IMR-90 (cell line): ENCODE measurements at regions not wholly inside any gene's neighbourhood (a gene's known extent, or its start where the extent isn't known, plus 50 kb on each side); places are given as distances from the start of the nearest gene placed in this dataset.

Experiments
- ATAC-seq: fragments of 200-7000 bp; cut with Tn5 transposase; 2 replicates; pipeline ENCODE4 v1.9.1; 2020; ENCODE audit warnings: low read depth, mild to moderate bottlenecking, moderate library complexity
- BruUV-seq: library from RNA; stranded (reverse); fragments of 400-500 nt; replicated peaks from 2 replicates; lab custom pipeline; 2021; lab: Mats Ljungman, UMichigan
- CTCF ChIA-PET: fragments of 300-600 bp; formaldehyde crosslinking; extraction: SDS; loops from one replicate; lab custom pipeline; 2021; ENCODE audit warnings: antibody characterized with exemption; lab: Yijun Ruan, JAX
- POLR2A ChIA-PET: fragments of 300-600 bp; sonication (Branson Sonifier 250); formaldehyde crosslinking; loops from one replicate; lab custom pipeline; 2022; ENCODE audit warnings: antibody characterized with exemption; ENCODE audit not compliant: unreplicated experiment; lab: Charles Lee
- DNase-seq: peaks from one replicate; pipeline ENCODE4 v3.0.0; 2013
- H2AFZ ChIP-seq: replicated peaks from 2 replicates; pipeline ENCODE3; 2013; ENCODE audit warnings: low read length, mild to moderate bottlenecking; ENCODE audit not compliant: poor library complexity
- H2AK5ac ChIP-seq: 2 replicates; pipeline ENCODE4 v1.6.1; 2013; ENCODE audit warnings: low read depth, low read length, inconsistent platforms
- H2AK9ac ChIP-seq: replicated peaks from 2 replicates; pipeline ENCODE3; 2013; ENCODE audit warnings: mild to moderate bottlenecking, low read depth, low read length, moderate library complexity; ENCODE audit not compliant: poor library complexity
- H2BK120ac ChIP-seq: 2 replicates; pipeline ENCODE4 v1.6.1; 2013; ENCODE audit warnings: low read depth, low read length, inconsistent platforms
- H2BK15ac ChIP-seq: 3 replicates; pipeline ENCODE4 v1.6.1; 2013; ENCODE audit warnings: low read depth, low read length, inconsistent platforms
- H2BK20ac ChIP-seq: 2 replicates; pipeline ENCODE4 v1.6.1; 2013; ENCODE audit warnings: low read depth, mild to moderate bottlenecking, inconsistent platforms, low read length, moderate library complexity
- H2BK5ac ChIP-seq: 2 replicates; pipeline ENCODE4 v1.6.1; 2013; ENCODE audit warnings: mild to moderate bottlenecking, low read depth, low read length, inconsistent platforms; ENCODE audit not compliant: poor library complexity, severe bottlenecking
- H3K14ac ChIP-seq: replicated peaks from 2 replicates; pipeline ENCODE4 v1.6.1; 2013; ENCODE audit warnings: low read depth, low read length, inconsistent platforms
- H3K18ac ChIP-seq: 2 replicates; pipeline ENCODE4 v1.6.1; 2013; ENCODE audit warnings: low read depth, low read length, control low read depth
- H3K23ac ChIP-seq: 2 replicates; pipeline ENCODE4 v1.6.1; 2013; ENCODE audit warnings: low read depth, low read length, inconsistent platforms
- H3K27ac ChIP-seq: 2 replicates; pipeline ENCODE4 v1.5.1; 2013; ENCODE audit warnings: mild to moderate bottlenecking, control low read depth, low read length; ENCODE audit not compliant: insufficient read depth
- H3K27me3 ChIP-seq: 2 replicates; pipeline ENCODE4 v1.6.1; 2013; ENCODE audit warnings: low read length; ENCODE audit not compliant: control insufficient read depth, insufficient read depth
- H3K36me3 ChIP-seq: 2 replicates; pipeline ENCODE4 v1.6.1; 2013; ENCODE audit warnings: low read length, mixed read lengths; ENCODE audit not compliant: control insufficient read depth, insufficient read depth
- H3K4ac ChIP-seq: 2 replicates; pipeline ENCODE4 v1.6.1; 2013; ENCODE audit warnings: low read depth, low read length, inconsistent platforms
- H3K4me1 ChIP-seq: 2 replicates; pipeline ENCODE4 v1.6.1; 2013; ENCODE audit warnings: low read length, mixed read lengths; ENCODE audit not compliant: control insufficient read depth, insufficient read depth
- H3K4me2 ChIP-seq: 2 replicates; pipeline ENCODE4 v1.6.1; 2013; ENCODE audit warnings: low read depth, mild to moderate bottlenecking, control low read depth, low read length, moderate library complexity
- H3K4me3 ChIP-seq: 2 replicates; pipeline ENCODE4 v1.5.1; 2013; ENCODE audit warnings: low read depth, mild to moderate bottlenecking, control low read depth, low read length, moderate library complexity; ENCODE audit not compliant: insufficient read depth
- H3K56ac ChIP-seq: 2 replicates; pipeline ENCODE4 v1.6.1; 2013; ENCODE audit warnings: low read length, inconsistent platforms; ENCODE audit not compliant: insufficient read depth; ENCODE audit errors: extremely low read depth
- H3K79me1 ChIP-seq, 2 experiments: 2 replicates each; pipeline ENCODE4 v1.6.1; 2013; ENCODE audit warnings: low read length in 2 of 2, inconsistent platforms in 1 of 2, low read depth in 1 of 2
- H3K9ac ChIP-seq: 2 replicates; pipeline ENCODE4 v1.6.1; 2013; ENCODE audit warnings: low read depth, low read length, control low read depth
- H3K9me1 ChIP-seq: 2 replicates; pipeline ENCODE4 v1.6.1; 2013; ENCODE audit warnings: low read length, inconsistent platforms; ENCODE audit not compliant: insufficient read depth
- H3K9me3 ChIP-seq: 2 replicates; pipeline ENCODE4 v1.6.1; 2013; ENCODE audit warnings: low read length; ENCODE audit not compliant: control insufficient read depth, insufficient read depth
- H4K20me1 ChIP-seq: 2 replicates; pipeline ENCODE4 v1.6.1; 2013; ENCODE audit warnings: low read length, inconsistent platforms; ENCODE audit not compliant: insufficient read depth
- H4K5ac ChIP-seq: 2 replicates; pipeline ENCODE4 v1.6.1; 2013; ENCODE audit warnings: mild to moderate bottlenecking, low read depth, low read length, control low read depth
- H4K8ac ChIP-seq, 2 experiments: 2 replicates each; pipeline ENCODE4 v1.6.1; 2013; ENCODE audit warnings: low read depth in 2 of 2, low read length in 2 of 2, control low read depth in 1 of 2, inconsistent platforms in 1 of 2
- H4K91ac ChIP-seq: 2 replicates; pipeline ENCODE4 v1.6.1; 2013; ENCODE audit warnings: low read depth, low read length, inconsistent platforms; ENCODE audit not compliant: insufficient read depth
- BHLHE40 ChIP-seq: fragments of 150-350 bp; IDR thresholded peaks from 2 replicates; pipeline ENCODE4 v1.6.1; 2016; ENCODE audit warnings: mild to moderate bottlenecking, low read depth, low read length
- CEBPB ChIP-seq: IDR thresholded peaks from 2 replicates; pipeline ENCODE4 v1.6.1; 2012; ENCODE audit warnings: low read depth, low read length, improper control_type of control experiment
- CHD1 ChIP-seq: IDR thresholded peaks from 2 replicates; pipeline ENCODE4 v1.6.1; 2012; ENCODE audit warnings: low read depth, low read length, improper control_type of control experiment
- ELK1 ChIP-seq: fragments of 150-350 bp; IDR thresholded peaks from 2 replicates; pipeline ENCODE4 v1.6.1; 2016; ENCODE audit warnings: low read depth, mild to moderate bottlenecking, low read length, moderate library complexity, borderline replicate concordance
- MXI1 ChIP-seq: IDR thresholded peaks from 2 replicates; pipeline ENCODE4 v1.6.1; 2012; ENCODE audit warnings: low read depth, mild to moderate bottlenecking, low read length, moderate library complexity, borderline replicate concordance
- POLR2A ChIP-seq: IDR thresholded peaks from 2 replicates; pipeline ENCODE4 v1.6.1; 2012; ENCODE audit warnings: mild to moderate bottlenecking, low read depth, low read length
- RAD21 ChIP-seq: IDR thresholded peaks from 2 replicates; pipeline ENCODE4 v1.6.1; 2012; ENCODE audit warnings: low read length, improper control_type of control experiment
- RCOR1 ChIP-seq: IDR thresholded peaks from 2 replicates; pipeline ENCODE4 v1.6.1; 2012; ENCODE audit warnings: mild to moderate bottlenecking, low read length, improper control_type of control experiment; ENCODE audit not compliant: insufficient replicate concordance
- SMC3 ChIP-seq: fragments of 150-350 bp; IDR thresholded peaks from 2 replicates; pipeline ENCODE4 v1.6.1; 2016; ENCODE audit warnings: low read depth, mild to moderate bottlenecking, antibody characterized with exemption, low read length, moderate library complexity
- USF2 ChIP-seq: fragments of 150-350 bp; IDR thresholded peaks from 2 replicates; pipeline ENCODE4 v1.6.1; 2017; ENCODE audit warnings: mild to moderate bottlenecking, antibody characterized with exemption, low read length, low read depth
- WGBS, 2 experiments: methylation state at CpG; one replicate each; pipeline versions ENCODE4 v1.1.5 to v1.1.7; 2013; ENCODE audit warnings: missing lambda C conversion rate in 2 of 2; ENCODE audit not compliant: insufficient read length in 1 of 2; ENCODE audit errors: extremely low coverage in 2 of 2; 5-methylcytosine and 5-hydroxymethylcytosine counted together
- dilution Hi-C: fragments of 300-500 bp; cut with HindIII; formaldehyde crosslinking; loops from one replicate; pipeline ENCODE4 v1.14.3; 2018; ENCODE audit warnings: low sequenced_read_pairs; ENCODE audit not compliant: unreplicated experiment
- in situ Hi-C: fragments of 300-500 bp; cut with MboI; formaldehyde crosslinking; loops from 3 replicates; pipeline ENCODE4 v1.14.3; 2019; ENCODE audit warnings: low sequenced_read_pairs, inconsistent platforms, mixed read lengths
- intact Hi-C: fragments of 100-400 bp; cut with micrococcal nuclease; formaldehyde crosslinking; loops from 2 replicates; pipeline ENCODE4 v1.10.0; 2022

GRCh38 chr1:192872010-192872409 is 63.2 kb downstream of the RGS2 start:
- no peak for ATAC-seq

More at GRCh38 chr1:192872010-192872409, 63.2 kb downstream of the RGS2 start:
- Histone ChIP-seq H3K4me3 (no peak overlapping the region), H3K27me3 (peaks cover 8% of the 10 kb centered on the region), H3K9me1 (no peaks in the 10 kb centered on the region), H4K8ac (no peak overlapping the region), H3K4me1 (no peaks in the 10 kb centered on the region), H3K36me3 (no peaks in the 10 kb centered on the region), H4K5ac (no peak overlapping the region), H2BK15ac (no peak overlapping the region), H2AK9ac (no peak overlapping the region), H2AK5ac (no peak overlapping the region), H3K27ac (no peak overlapping the region), H3K23ac (no peak overlapping the region), H2BK120ac (no peak overlapping the region), H3K9ac (no peak overlapping the region), H2BK20ac (no peak overlapping the region), H3K4ac (no peak overlapping the region), H3K79me1 (no peaks in the 10 kb centered on the region), H3K18ac (no peak overlapping the region), H3K4me2 (no peak overlapping the region), H4K20me1 (no peaks in the 10 kb centered on the region), H3K14ac (no peak overlapping the region), H2AFZ (no peak overlapping the region), H3K56ac (no peak overlapping the region), H4K91ac (no peak overlapping the region), H3K9me3 (no peaks in the 10 kb centered on the region), H2BK5ac (no peak overlapping the region)
- CTCF ChIA-PET = no interaction called here
- no CpG with 5 or more reads among the region's 3 CpGs for WGBS, 2 experiments
- no TSS peak for BruUV-seq
- intact Hi-C loops (no loop called here), dilution Hi-C loops (no loop called here), in situ Hi-C loops (no loop called here)
- no peak for DNase-seq
- POLR2A ChIA-PET = no interaction called here
- TF ChIP-seq MXI1 (no peak), RCOR1 (no peak), RAD21 (no peak), USF2 (no peak), CEBPB (no peak), ELK1 (no peak), BHLHE40 (no peak), POLR2A (no peak), SMC3 (no peak), CHD1 (no peak)
